Trophoblast cell (in vitro differentiated cells and primary cell): ENCODE measurements at regions not wholly inside any gene's neighbourhood (a gene's known extent, or its start where the extent isn't known, plus 50 kb on each side); places are given as distances from the start of the nearest gene placed in this dataset.
"Not testable (repeated sequence)": the region's sequence is repeated elsewhere in the genome, so short reads cannot be mapped to it uniquely, and the experiment has no call there.

ENCODE experiments used
- DNase-seq, 2 donors: peaks; one replicate each; pipeline ENCODE4 v3.0.0-alpha.2; 2016
- H2AFZ ChIP-seq: 2 replicates; pipeline ENCODE4 v1.6.1; 2013; ENCODE audit warnings: low read length, moderate library complexity, mild to moderate bottlenecking; ENCODE audit not compliant: insufficient read depth, poor library complexity
- H2AK5ac ChIP-seq: 2 replicates; pipeline ENCODE4 v1.6.1; 2013; ENCODE audit warnings: mild to moderate bottlenecking, low read length
- H2BK120ac ChIP-seq: 2 replicates; pipeline ENCODE4 v1.6.1; 2013; ENCODE audit warnings: low read length, mild to moderate bottlenecking, moderate library complexity; ENCODE audit not compliant: insufficient read depth, poor library complexity
- H2BK12ac ChIP-seq: 2 replicates; pipeline ENCODE4 v1.6.1; 2013; ENCODE audit warnings: mild to moderate bottlenecking, low read length, moderate library complexity
- H2BK5ac ChIP-seq: 2 replicates; pipeline ENCODE4 v1.6.1; 2013; ENCODE audit warnings: low read length, low read depth, moderate library complexity, mild to moderate bottlenecking; ENCODE audit not compliant: poor library complexity
- H3K14ac ChIP-seq: 2 replicates; pipeline ENCODE4 v1.6.1; 2013; ENCODE audit warnings: mild to moderate bottlenecking, low read length
- H3K18ac ChIP-seq: 2 replicates; pipeline ENCODE4 v1.6.1; 2013; ENCODE audit warnings: mild to moderate bottlenecking, low read length
- H3K23ac ChIP-seq: 2 replicates; pipeline ENCODE4 v1.6.1; 2013; ENCODE audit warnings: low read length
- H3K27ac ChIP-seq: 2 replicates; pipeline ENCODE4 v1.5.1; 2013; ENCODE audit warnings: low read depth, mild to moderate bottlenecking, inconsistent platforms, low read length, moderate library complexity
- H3K27me3 ChIP-seq: 2 replicates; pipeline ENCODE4 v1.6.1; 2013; ENCODE audit warnings: inconsistent platforms, mild to moderate bottlenecking, low read length, moderate library complexity; ENCODE audit not compliant: insufficient read depth
- H3K36me3 ChIP-seq, 2 experiments: 1 replicate in 1 of 2; 2 replicates in 1 of 2; pipeline ENCODE4 v1.6.1; 2013; ENCODE audit warnings: low read length in 2 of 2, mild to moderate bottlenecking in 2 of 2, moderate library complexity in 1 of 2; ENCODE audit not compliant: insufficient read depth in 2 of 2, control insufficient read depth in 1 of 2
- H3K4ac ChIP-seq: 2 replicates; pipeline ENCODE4 v1.6.1; 2013; ENCODE audit warnings: low read depth, mild to moderate bottlenecking, low read length, moderate library complexity
- H3K4me1 ChIP-seq, 2 experiments: 1 replicate in 1 of 2; 2 replicates in 1 of 2; pipeline ENCODE4 v1.6.1; 2013; ENCODE audit warnings: low read length in 2 of 2, mild to moderate bottlenecking in 2 of 2, moderate library complexity in 1 of 2; ENCODE audit not compliant: insufficient read depth in 2 of 2, control insufficient read depth in 1 of 2
- H3K4me2 ChIP-seq: 2 replicates; pipeline ENCODE4 v1.6.1; 2013; ENCODE audit warnings: inconsistent platforms, mild to moderate bottlenecking, low read length, moderate library complexity
- H3K4me3 ChIP-seq: 2 replicates; pipeline ENCODE4 v1.5.1; 2013; ENCODE audit warnings: mild to moderate bottlenecking, low read depth, low read length, inconsistent platforms
- H3K79me1 ChIP-seq: one replicate; pipeline ENCODE4 v1.6.1; 2013; ENCODE audit warnings: low read length
- H3K79me2 ChIP-seq: 2 replicates; pipeline ENCODE4 v1.6.1; 2013; ENCODE audit warnings: low read length, mild to moderate bottlenecking; ENCODE audit not compliant: control insufficient read depth, insufficient read depth, poor library complexity
- H3K9ac ChIP-seq: 2 replicates; pipeline ENCODE4 v1.6.1; 2013; ENCODE audit warnings: mild to moderate bottlenecking, low read length
- H3K9me3 ChIP-seq: 2 replicates; pipeline ENCODE4 v1.6.1; 2013; ENCODE audit warnings: low read depth, mild to moderate bottlenecking, control low read depth, inconsistent platforms, low read length; ENCODE audit not compliant: insufficient read depth
- H4K12ac ChIP-seq: 2 replicates; pipeline ENCODE4 v1.6.1; 2013; ENCODE audit warnings: low read depth, mild to moderate bottlenecking, low read length, moderate library complexity
- H4K8ac ChIP-seq: 2 replicates; pipeline ENCODE4 v1.6.1; 2013; ENCODE audit warnings: low read depth, mild to moderate bottlenecking, low read length, moderate library complexity
- H4K91ac ChIP-seq: one replicate; pipeline ENCODE4 v1.6.1; 2013; ENCODE audit warnings: low read depth, mild to moderate bottlenecking, low read length, moderate library complexity
- WGBS: extraction: QIAGEN DNeasy Blood & Tissue Kit; methylation state at CpG from one replicate; pipeline ENCODE4 v1.1.7; 2013; ENCODE audit warnings: missing lambda C conversion rate; ENCODE audit not compliant: insufficient read length, insufficient coverage; ENCODE audit errors: extremely low coverage; 5-methylcytosine and 5-hydroxymethylcytosine counted together

DNA sequence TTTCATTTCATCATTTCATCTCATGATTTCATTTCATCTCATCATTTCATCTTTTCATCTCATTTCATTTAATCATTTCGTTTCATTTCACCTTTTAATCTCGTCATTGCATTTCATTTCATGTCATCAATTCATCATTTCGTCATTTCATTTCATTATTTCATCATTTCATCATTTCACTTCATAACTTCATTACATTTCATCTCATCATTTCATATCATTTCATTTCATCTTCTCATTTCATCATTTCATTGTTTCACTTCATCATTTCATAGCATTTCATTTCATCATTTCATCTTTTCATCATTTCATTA lies 131.6 kb downstream of the ZNF92 start:
- H3K18ac ChIP-seq, H3K4me3 ChIP-seq, H3K14ac ChIP-seq, H2AK5ac ChIP-seq, H3K79me2 ChIP-seq, H4K8ac ChIP-seq, H3K79me1 ChIP-seq, H2BK5ac ChIP-seq, H3K9ac ChIP-seq, H3K4ac ChIP-seq, DNase-seq, H3K27ac ChIP-seq, H2BK12ac ChIP-seq, H4K12ac ChIP-seq, H3K4me1 ChIP-seq, H3K23ac ChIP-seq, H3K9me3 ChIP-seq, H2AFZ ChIP-seq, H3K4me2 ChIP-seq, H4K91ac ChIP-seq, H3K36me3 ChIP-seq, H2BK120ac ChIP-seq: not testable (repeated sequence)
- peaks cover 11% of the 10 kb centered on the region for H3K27me3 ChIP-seq
- 94% methylated on average over 3 of the region's 3 CpGs for WGBS

DNA sequence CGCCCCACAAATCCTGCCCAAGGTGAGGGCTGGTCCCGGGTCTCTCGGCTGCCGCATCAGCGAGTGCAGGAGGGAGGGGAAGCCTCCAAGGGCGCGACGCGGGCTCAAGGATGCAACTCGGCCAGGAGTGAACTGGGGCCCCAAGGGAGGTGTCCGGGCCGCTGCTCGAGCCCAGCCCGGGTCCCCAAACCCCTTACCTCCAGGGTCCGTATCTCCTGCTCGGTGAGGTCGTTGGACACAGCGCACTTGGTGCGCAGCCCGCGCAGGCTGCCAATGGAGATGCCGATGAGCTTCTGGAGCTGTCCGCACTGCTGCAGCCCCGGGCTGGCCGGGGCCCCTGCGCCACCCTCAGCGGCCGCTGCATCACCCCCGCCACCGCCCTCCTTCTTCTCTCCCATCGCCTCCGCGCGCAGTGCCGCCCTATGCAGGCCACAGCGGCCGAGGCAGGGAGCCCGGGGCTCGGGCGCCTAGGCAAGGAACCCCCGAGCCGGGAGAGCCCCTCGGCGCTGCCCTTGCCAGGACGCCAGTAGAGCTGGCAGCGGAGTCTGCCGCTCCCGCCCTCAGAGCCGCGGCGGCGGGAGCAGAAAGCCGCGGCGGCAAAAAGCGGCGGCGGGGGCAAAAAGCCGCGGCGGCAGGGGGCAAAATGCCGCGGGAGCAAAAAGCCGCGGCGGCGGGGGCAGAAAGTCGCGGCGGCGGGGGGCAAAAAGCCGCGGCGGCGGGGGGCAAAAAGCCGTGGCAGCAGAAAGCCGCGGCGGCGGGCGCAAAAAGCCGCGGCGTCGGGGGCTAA lies 135.1 kb downstream of the ZNF92 start:
- not testable (repeated sequence) for H2BK12ac ChIP-seq, H4K91ac ChIP-seq, H4K12ac ChIP-seq, H3K14ac ChIP-seq, H3K4ac ChIP-seq, H3K36me3 ChIP-seq, H2AFZ ChIP-seq, H3K79me2 ChIP-seq, H3K18ac ChIP-seq, H2AK5ac ChIP-seq, H2BK5ac ChIP-seq, H3K4me1 ChIP-seq, H4K8ac ChIP-seq, H3K79me1 ChIP-seq, H3K27ac ChIP-seq, H3K9me3 ChIP-seq, H2BK120ac ChIP-seq, H3K23ac ChIP-seq, DNase-seq, H3K9ac ChIP-seq
- Histone ChIP-seq H3K4me2 (peak overlapping the region; percentile 85), H3K4me3 (peak overlapping the region; percentile 50), H3K27me3 (peaks cover 11% of the 10 kb centered on the region)
- WGBS: no CpG with 5 or more reads among the region's 85 CpGs

DNA sequence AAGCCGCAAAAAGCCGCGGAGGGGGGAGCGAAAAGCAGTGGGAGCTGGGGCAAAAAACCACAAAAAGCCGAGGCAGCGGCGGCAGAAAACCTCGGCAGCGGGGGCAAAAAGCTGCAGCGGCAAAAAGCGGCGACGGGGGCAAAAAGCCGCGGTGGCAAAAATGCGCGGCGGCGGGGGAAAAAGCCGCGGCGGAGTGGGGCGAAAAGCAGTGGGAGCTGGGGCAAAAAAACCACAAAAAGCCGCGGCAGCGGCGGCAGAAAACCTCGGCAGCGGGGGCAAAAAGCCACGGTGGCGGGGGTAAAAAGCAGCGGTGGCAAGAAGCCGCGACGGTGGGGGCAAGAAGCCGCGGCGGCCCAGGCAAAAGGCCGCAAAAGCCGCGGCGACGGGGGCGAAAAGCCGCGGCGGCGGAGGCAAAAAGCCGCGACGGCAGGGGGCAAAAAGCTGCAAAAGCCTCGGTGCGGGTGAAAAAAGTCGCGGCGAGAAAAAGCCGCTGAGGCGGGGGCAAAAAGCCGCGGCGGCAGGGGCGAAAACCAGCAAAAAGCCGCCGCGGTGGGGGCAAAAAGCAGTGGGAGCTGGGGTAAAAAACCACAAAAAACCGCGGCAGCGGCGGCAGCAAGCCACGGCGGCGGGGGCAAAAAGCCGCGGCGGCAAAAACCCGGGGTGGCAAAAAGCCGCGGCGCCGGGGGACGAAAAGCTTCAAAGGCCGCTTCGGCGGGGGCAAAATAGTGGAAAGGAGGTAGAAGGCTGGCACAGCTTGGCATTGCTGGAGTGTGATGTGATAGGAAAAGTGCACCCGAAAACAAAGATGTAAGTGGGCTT lies 135.9 kb downstream of the ZNF92 start:
- H4K91ac ChIP-seq: no peak overlapping the region
- H4K12ac ChIP-seq: no peak overlapping the region
- no peak overlapping the region for H2AK5ac ChIP-seq
- H3K4me2 ChIP-seq: peak overlapping the region; percentile 85
- H3K4me3 ChIP-seq: peak overlapping the region; percentile 56
- H3K79me1 ChIP-seq: no peaks in the 10 kb centered on the region
- no peak overlapping the region for H2AFZ ChIP-seq
- H3K14ac ChIP-seq: no peak overlapping the region
- no CpG with 5 or more reads among the region's 85 CpGs for WGBS
- H3K23ac ChIP-seq: no peak overlapping the region
- H3K9me3 ChIP-seq: no peaks in the 10 kb centered on the region
- no peak overlapping the region for H2BK120ac ChIP-seq
- H3K27me3 ChIP-seq: peaks cover 11% of the 10 kb centered on the region
- H3K18ac ChIP-seq: no peak overlapping the region
- H4K8ac ChIP-seq: no peak overlapping the region
- no peak overlapping the region for H2BK12ac ChIP-seq
- H3K4me1 ChIP-seq: peaks cover 5 to 6% of the 10 kb centered on the region in 2 experiments
- H2BK5ac ChIP-seq: no peak overlapping the region
- no peak overlapping the region for H3K9ac ChIP-seq
- DNase-seq: no peak
- H3K79me2 ChIP-seq: no peaks in the 10 kb centered on the region
- H3K36me3 ChIP-seq: no peaks in the 10 kb centered on the region
- H3K4ac ChIP-seq: no peak overlapping the region
- H3K27ac ChIP-seq: no peak overlapping the region

DNA sequence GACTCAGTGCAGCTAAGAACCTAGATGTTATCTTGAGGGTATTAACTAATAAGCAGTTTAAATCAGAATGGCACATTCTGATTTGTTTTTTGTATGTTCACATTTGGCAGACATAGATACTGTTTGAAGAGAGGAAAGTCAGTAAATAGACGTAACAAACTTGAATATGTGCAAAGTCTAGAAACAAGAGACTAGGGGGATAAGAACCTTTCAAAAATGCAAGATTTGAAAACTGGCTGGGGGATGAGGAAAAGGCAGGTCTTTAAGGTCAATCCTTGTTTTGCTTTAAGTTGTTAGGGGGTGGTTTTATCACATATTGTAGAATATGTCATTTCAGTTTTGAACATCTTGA lies 136.5 kb downstream of the ZNF92 start:
- H3K4me1 ChIP-seq, H3K79me2 ChIP-seq, H2AFZ ChIP-seq, DNase-seq, H4K8ac ChIP-seq, H3K36me3 ChIP-seq, H3K9me3 ChIP-seq, H3K23ac ChIP-seq, H4K91ac ChIP-seq, H4K12ac ChIP-seq, H3K27ac ChIP-seq, H3K79me1 ChIP-seq, H2BK120ac ChIP-seq, H3K4me3 ChIP-seq, H3K4me2 ChIP-seq, H3K18ac ChIP-seq, H2AK5ac ChIP-seq, H3K9ac ChIP-seq, H2BK5ac ChIP-seq, H3K14ac ChIP-seq, H2BK12ac ChIP-seq, H3K4ac ChIP-seq: not testable (repeated sequence)
- H3K27me3 ChIP-seq: peaks cover 11% of the 10 kb centered on the region
- no CpG with 5 or more reads among the region's 1 CpG for WGBS
